Urinary bladder (tissue), 3 donors: ENCODE measurements at regions not wholly inside any gene's neighbourhood (a gene's known extent, or its start where the extent isn't known, plus 50 kb on each side); places are given as distances from the start of the nearest gene placed in this dataset.

Source experiments
- DNase-seq: peaks from one replicate; pipeline ENCODE4 v3.0.0-alpha.2; 2015; ENCODE audit errors: extremely low spot score
- H3K27ac ChIP-seq: one replicate; pipeline ENCODE4 v1.5.1; 2013; ENCODE audit warnings: low read depth, mild to moderate bottlenecking, moderate library complexity
- H3K36me3 ChIP-seq: one replicate; pipeline ENCODE4 v1.6.1; 2013; ENCODE audit warnings: mild to moderate bottlenecking, moderate library complexity; ENCODE audit not compliant: insufficient read depth
- H3K4me1 ChIP-seq: one replicate; pipeline ENCODE4 v1.6.1; 2013; ENCODE audit warnings: mild to moderate bottlenecking, moderate library complexity; ENCODE audit not compliant: insufficient read depth
- H3K4me3 ChIP-seq: one replicate; pipeline ENCODE4 v1.5.1; 2013; ENCODE audit warnings: low read depth, low read length
- WGBS: extraction: QIAGEN DNeasy Blood & Tissue Kit; methylation state at CpG from one replicate; pipeline ENCODE4 v1.1.7; 2013; 5-methylcytosine and 5-hydroxymethylcytosine counted together
- donor health status: healthy with polysubstance abuse.
- donor health status: healthy.

- DNase-seq, result no peak
- no peak overlapping the region for H3K4me3 ChIP-seq
- H3K36me3 ChIP-seq, result no peaks in the 10 kb centered on the region
- 69% methylated on average over 4 of the region's 4 CpGs for WGBS
- no peak overlapping the region for H3K27ac ChIP-seq
- no peaks in the 10 kb centered on the region for H3K4me1 ChIP-seq
These were observed 157.6 kb downstream of the RAB38 start for GRCh38 chr11:88017666-88018065.

GRCh38 chr11:88016392-88017170 lies 158.7 kb downstream of the RAB38 start:
- H3K36me3 ChIP-seq, result no peaks in the 10 kb centered on the region
- DNase-seq, result peak; percentile 54
- H3K27ac ChIP-seq, result no peak overlapping the region
- no peaks in the 10 kb centered on the region for H3K4me1 ChIP-seq
- H3K4me3 ChIP-seq, result no peak overlapping the region
- WGBS, result 32% methylated on average over 3 of the region's 3 CpGs

DNA sequence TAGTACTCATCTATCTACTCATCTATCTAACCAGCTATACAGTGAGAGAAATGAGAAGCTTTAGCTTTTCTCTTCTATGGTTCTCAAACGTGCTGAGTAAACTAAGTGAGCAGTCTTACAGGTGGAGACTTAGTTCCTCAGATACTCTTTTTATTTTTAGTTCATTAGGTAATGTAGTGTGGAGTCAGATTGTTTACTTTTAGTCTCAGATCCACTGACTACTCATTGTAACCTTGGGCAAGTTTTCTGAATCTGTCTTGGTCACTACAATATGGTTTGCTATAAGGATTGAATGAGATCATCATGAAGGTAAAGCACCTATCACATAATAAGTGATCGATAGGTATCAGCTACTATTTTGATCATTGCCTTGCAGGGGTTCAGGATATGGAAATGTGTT lies 160.1 kb downstream of the RAB38 start:
- WGBS, result 74% methylated on average over 2 of the region's 2 CpGs
- no peaks in the 10 kb centered on the region for H3K36me3 ChIP-seq
- no peak overlapping the region for H3K4me3 ChIP-seq
- no peaks in the 10 kb centered on the region for H3K4me1 ChIP-seq
- no peak for DNase-seq
- no peak overlapping the region for H3K27ac ChIP-seq

GRCh38 chr11:88013508-88014065 lies 161.7 kb downstream of the RAB38 start:
- no peak for DNase-seq
- no peak overlapping the region for H3K27ac ChIP-seq
- H3K36me3 ChIP-seq, result no peaks in the 10 kb centered on the region
- H3K4me3 ChIP-seq, result no peak overlapping the region
- 76% methylated on average over 3 of the region's 3 CpGs for WGBS
- no peaks in the 10 kb centered on the region for H3K4me1 ChIP-seq

DNA sequence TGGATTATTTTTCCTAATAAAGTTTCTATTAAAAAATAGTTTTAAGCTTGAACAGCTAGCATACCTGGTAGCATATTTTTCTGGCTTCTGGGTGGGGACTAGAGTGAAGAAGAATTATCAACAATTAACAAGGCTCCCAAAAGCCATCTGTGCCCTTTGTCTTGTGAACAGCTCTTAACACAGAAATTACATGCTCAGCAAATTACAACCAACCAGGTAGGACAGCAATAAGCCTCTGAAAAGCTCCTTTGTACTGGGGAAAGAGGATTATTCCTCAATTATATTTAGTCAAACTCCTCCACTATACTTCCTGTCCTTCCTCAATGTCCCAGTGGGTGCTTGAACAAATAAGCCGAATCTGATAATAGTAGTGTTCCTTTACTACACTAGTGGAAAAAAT lies 162.8 kb downstream of the RAB38 start:
- no peak overlapping the region for H3K27ac ChIP-seq
- no peak for DNase-seq
- no peaks in the 10 kb centered on the region for H3K36me3 ChIP-seq
- 91% methylated on average over 1 of the region's 1 CpG for WGBS
- no peaks in the 10 kb centered on the region for H3K4me1 ChIP-seq
- H3K4me3 ChIP-seq, result no peak overlapping the region

DNA sequence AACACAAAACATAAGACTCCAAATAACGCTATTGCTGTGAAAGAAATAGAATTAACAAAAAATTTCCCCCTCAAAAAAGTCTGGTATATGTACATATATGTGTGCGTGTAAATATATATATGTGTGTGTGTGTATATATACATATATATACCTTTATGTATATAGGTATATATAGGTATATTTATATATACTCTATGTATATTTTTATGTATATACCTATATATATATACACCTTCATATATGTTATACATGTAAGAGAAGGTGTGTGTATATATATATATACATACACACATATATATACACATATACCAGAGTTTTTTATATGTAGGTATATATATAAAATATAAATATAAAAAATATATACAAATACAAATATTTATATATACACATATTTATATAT lies 199.2 kb downstream of the RAB38 start:
- H3K36me3 ChIP-seq, result no peaks in the 10 kb centered on the region
- WGBS, result 99% methylated on average over 2 of the region's 2 CpGs
- no peak overlapping the region for H3K4me3 ChIP-seq
- H3K27ac ChIP-seq, result no peak overlapping the region
- no peak for DNase-seq
- H3K4me1 ChIP-seq, result no peaks in the 10 kb centered on the region

DNA sequence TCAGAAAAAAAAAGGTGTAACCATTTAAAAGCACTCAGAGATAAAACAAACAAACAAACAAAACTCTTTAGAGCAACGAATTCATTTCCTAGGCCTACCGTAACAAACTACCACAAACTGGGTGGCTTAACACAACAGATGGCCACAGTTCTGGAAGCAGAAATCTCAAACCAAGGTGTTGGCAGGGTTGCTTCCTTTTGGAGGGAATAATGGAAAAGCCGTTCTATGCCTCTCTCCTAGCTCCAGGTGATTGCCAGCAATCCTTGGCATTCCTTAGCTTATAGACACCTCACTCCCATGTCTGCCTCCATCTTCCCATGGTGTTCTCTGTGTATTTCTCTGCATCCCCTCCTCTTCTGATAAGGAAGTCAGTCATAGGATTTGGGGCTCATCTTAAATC lies 200.4 kb downstream of the RAB38 start:
- Histone ChIP-seq H3K27ac (no peak overlapping the region), H3K36me3 (no peaks in the 10 kb centered on the region), H3K4me3 (no peak overlapping the region), H3K4me1 (no peaks in the 10 kb centered on the region)
- WGBS, result 67% methylated on average over 3 of the region's 3 CpGs
- no peak for DNase-seq

- H3K4me1 ChIP-seq, result no peaks in the 10 kb centered on the region
- DNase-seq, result no peak
- no peaks in the 10 kb centered on the region for H3K36me3 ChIP-seq
- no peak overlapping the region for H3K4me3 ChIP-seq
- WGBS, result 82% methylated on average over 4 of the region's 4 CpGs
- no peak overlapping the region for H3K27ac ChIP-seq
These were observed 203.1 kb downstream of the RAB38 start for GRCh38 chr11:87972133-87972532.

- no peak overlapping the region for H3K27ac ChIP-seq
- H3K4me3 ChIP-seq, result no peak overlapping the region
- 94% methylated on average over 2 of the region's 2 CpGs for WGBS
- no peaks in the 10 kb centered on the region for H3K4me1 ChIP-seq
- H3K36me3 ChIP-seq, result no peaks in the 10 kb centered on the region
- no peak for DNase-seq
These were observed 203.9 kb downstream of the RAB38 start for GRCh38 chr11:87971354-87971753.

- 82% methylated on average over 4 of the region's 4 CpGs for WGBS
- no peak for DNase-seq
- H3K36me3 ChIP-seq, result no peaks in the 10 kb centered on the region
- no peaks in the 10 kb centered on the region for H3K4me1 ChIP-seq
- H3K27ac ChIP-seq, result no peak overlapping the region
- no peak overlapping the region for H3K4me3 ChIP-seq
These were observed 204.5 kb downstream of the RAB38 start for GRCh38 chr11:87970762-87971161.

DNA sequence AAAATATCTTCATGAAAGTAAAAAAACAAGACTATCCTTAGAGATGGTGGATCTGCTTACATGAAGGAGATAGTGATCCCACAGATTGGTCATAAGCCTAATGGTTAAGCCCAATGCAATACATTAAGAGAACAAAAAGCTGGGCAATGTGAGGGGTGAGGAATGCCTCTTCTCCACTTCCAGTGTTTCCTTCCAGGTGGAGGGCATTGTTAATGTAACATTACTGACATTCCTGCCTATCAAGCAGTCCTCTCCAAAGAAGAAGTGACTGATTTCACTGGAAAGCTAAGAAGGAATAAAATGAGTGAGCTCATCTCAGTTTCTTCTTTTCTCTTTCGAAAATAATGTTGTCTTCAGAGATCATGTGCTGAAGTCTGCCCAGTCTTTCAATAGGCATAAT lies 207.8 kb downstream of the RAB38 start:
- 88% methylated on average over 1 of the region's 1 CpG for WGBS
- Histone ChIP-seq H3K4me3 (no peak overlapping the region), H3K36me3 (no peaks in the 10 kb centered on the region), H3K4me1 (no peaks in the 10 kb centered on the region), H3K27ac (no peak overlapping the region)
- no peak for DNase-seq

- peak; percentile 52 for DNase-seq
- Histone ChIP-seq H3K36me3 (no peaks in the 10 kb centered on the region), H3K4me3 (no peak overlapping the region), H3K27ac (no peak overlapping the region), H3K4me1 (no peaks in the 10 kb centered on the region)
- 23% methylated on average over 1 of the region's 1 CpG for WGBS
These were observed 208.5 kb downstream of the RAB38 start for GRCh38 chr11:87966694-87967093.

GRCh38 chr11:87966216-87966615 lies 209.0 kb downstream of the RAB38 start:
- Histone ChIP-seq H3K36me3 (no peaks in the 10 kb centered on the region), H3K4me3 (no peak overlapping the region), H3K27ac (no peak overlapping the region), H3K4me1 (no peaks in the 10 kb centered on the region)
- DNase-seq, result no peak

- no peaks in the 10 kb centered on the region for H3K4me1 ChIP-seq
- H3K27ac ChIP-seq, result no peak overlapping the region
- 83% methylated on average over 1 of the region's 1 CpG for WGBS
- no peak for DNase-seq
- H3K4me3 ChIP-seq, result no peak overlapping the region
- no peaks in the 10 kb centered on the region for H3K36me3 ChIP-seq
These were observed 213.6 kb downstream of the RAB38 start for GRCh38 chr11:87961606-87962005.
